MCF 10A (cell line): ENCODE measurements at regions not wholly inside any gene's neighbourhood (a gene's known extent, or its start where the extent isn't known, plus 50 kb on each side); places are given as distances from the start of the nearest gene placed in this dataset.

Experiments
- BruUV-seq: library from RNA; stranded (reverse); fragments of 400-500 nt; replicated peaks from 2 replicates; lab custom pipeline; 2021; lab: Mats Ljungman, UMichigan
- CTCF ChIA-PET: fragments of 300-600 bp; sonication (Branson Sonifier 250); formaldehyde crosslinking; extraction: SDS; loops from one replicate; lab custom pipeline; 2021; ENCODE audit warnings: antibody characterized with exemption, inconsistent platforms; lab: Yijun Ruan, JAX
- POLR2A ChIA-PET: fragments of 300-600, 350-650 bp; sonication (Branson Sonifier 250); formaldehyde crosslinking; extraction: SDS; loops from one replicate; lab custom pipeline; 2020; ENCODE audit warnings: antibody characterized with exemption, inconsistent platforms; lab: Yijun Ruan, JAX
- DNase-seq: peaks from one replicate; pipeline ENCODE4 v3.0.0-alpha.2; 2018; ENCODE audit not compliant: unreplicated experiment
- H3K27ac Mint-ChIP-seq: one replicate; pipeline ENCODE4 v1.8.0; 2022; ENCODE audit warnings: mild to moderate bottlenecking, low read depth, mixed read lengths; ENCODE audit not compliant: unreplicated experiment
- H3K27me3 Mint-ChIP-seq: one replicate; pipeline ENCODE4 v1.8.0; 2022; ENCODE audit warnings: mixed read lengths; ENCODE audit not compliant: insufficient read depth, unreplicated experiment
- H3K36me3 Mint-ChIP-seq: one replicate; pipeline ENCODE4 v1.8.0; 2022; ENCODE audit warnings: mild to moderate bottlenecking, moderate library complexity, mixed read lengths; ENCODE audit not compliant: insufficient read depth, unreplicated experiment
- H3K4me1 Mint-ChIP-seq: one replicate; pipeline ENCODE4 v1.8.0; 2022; ENCODE audit warnings: mixed read lengths; ENCODE audit not compliant: insufficient read depth, unreplicated experiment
- H3K4me3 Mint-ChIP-seq: one replicate; pipeline ENCODE4 v1.8.0; 2022; ENCODE audit warnings: mild to moderate bottlenecking, moderate library complexity, mixed read lengths; ENCODE audit not compliant: unreplicated experiment
- H3K9me3 Mint-ChIP-seq: one replicate; pipeline ENCODE4 v1.8.0; 2022; ENCODE audit warnings: mixed read lengths; ENCODE audit not compliant: unreplicated experiment
- intact Hi-C: fragments of 100-400 bp; cut with micrococcal nuclease; formaldehyde crosslinking; loops from 2 replicates; pipeline ENCODE4 v1.14.1; 2022
- TF ChIP-seq, protein P1 (sequence below): fragments of 200-600 bp; IDR thresholded peaks from one replicate; pipeline ENCODE4 v1.8.0; 2022; ENCODE audit warnings: antibody characterized with exemption, mild to moderate bottlenecking; ENCODE audit not compliant: unreplicated experiment

DNA sequence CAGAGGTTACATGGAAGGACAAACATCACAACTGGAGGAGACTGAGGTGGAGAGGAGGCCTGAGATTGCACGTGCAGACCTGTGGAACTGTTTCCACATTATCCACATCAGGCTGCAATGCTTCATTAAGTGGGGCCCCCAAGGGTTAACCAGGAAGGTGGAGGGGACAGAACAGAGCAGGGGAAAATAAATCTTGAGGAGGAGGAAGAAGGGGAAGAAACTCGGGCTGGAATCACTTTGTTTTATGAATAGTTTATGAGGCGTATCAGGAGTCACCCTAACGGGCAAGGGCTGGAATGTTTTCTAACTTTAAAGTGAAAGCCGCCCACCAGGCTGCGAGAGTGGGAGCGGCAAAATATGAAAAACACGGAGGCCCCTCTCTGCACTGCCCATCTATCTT, 154.9 kb downstream of the WNT5A start:
- no peak for DNase-seq
- Mint-ChIP-seq H3K27me3 (no peaks in the 10 kb centered on the region), H3K27ac (no peak overlapping the region), H3K4me3 (no peak overlapping the region), H3K36me3 (no peaks in the 10 kb centered on the region), H3K4me1 (peaks cover 29% of the 10 kb centered on the region), H3K9me3 (no peaks in the 10 kb centered on the region)
- ChIA-PET POLR2A (interaction anchor here (0.7 kb wide), 1 partner anchor 383 kb away, joined by 3 read pairs; no protein-coding TSS in a partner anchor), CTCF (interaction anchor here (0.7 kb wide), 1 partner anchor 16 kb away, joined by 4 read pairs; no protein-coding TSS in a partner anchor)
- intact Hi-C loops: loop anchor here (5.0 to 10.0 kb wide), 4 partner anchors 135 to 447 kb away; no protein-coding TSS in a partner anchor
- TF ChIP-seq, protein P1, sequence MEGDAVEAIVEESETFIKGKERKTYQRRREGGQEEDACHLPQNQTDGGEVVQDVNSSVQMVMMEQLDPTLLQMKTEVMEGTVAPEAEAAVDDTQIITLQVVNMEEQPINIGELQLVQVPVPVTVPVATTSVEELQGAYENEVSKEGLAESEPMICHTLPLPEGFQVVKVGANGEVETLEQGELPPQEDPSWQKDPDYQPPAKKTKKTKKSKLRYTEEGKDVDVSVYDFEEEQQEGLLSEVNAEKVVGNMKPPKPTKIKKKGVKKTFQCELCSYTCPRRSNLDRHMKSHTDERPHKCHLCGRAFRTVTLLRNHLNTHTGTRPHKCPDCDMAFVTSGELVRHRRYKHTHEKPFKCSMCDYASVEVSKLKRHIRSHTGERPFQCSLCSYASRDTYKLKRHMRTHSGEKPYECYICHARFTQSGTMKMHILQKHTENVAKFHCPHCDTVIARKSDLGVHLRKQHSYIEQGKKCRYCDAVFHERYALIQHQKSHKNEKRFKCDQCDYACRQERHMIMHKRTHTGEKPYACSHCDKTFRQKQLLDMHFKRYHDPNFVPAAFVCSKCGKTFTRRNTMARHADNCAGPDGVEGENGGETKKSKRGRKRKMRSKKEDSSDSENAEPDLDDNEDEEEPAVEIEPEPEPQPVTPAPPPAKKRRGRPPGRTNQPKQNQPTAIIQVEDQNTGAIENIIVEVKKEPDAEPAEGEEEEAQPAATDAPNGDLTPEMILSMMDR: no peak
- no TSS peak for BruUV-seq

DNA sequence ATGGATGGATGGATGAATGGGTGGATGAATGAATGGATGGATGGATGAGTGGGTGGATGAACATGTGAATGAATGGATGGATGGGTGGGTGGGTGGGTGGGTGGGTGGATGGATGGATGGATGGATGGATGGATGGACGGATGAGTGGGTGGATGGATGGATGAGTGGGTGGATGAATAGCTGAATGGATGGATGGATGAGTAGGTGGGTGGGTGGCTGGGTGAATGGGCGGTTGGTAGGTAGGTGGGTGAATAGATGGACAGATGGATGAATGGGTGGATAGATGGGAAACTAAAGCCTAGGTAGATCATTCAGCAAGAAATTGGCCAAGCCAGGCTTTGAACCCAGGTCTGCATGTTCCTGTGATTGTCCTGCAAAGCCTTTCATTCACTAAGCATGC, 155.6 kb downstream of the WNT5A start:
- no peaks in the 10 kb centered on the region for H3K36me3 Mint-ChIP-seq
- no peak for DNase-seq
- ChIA-PET CTCF (no interaction called here), POLR2A (no interaction called here)
- intact Hi-C loops: loop anchor here (2.0 to 10.0 kb wide), 5 partner anchors 136 to 447 kb away; no protein-coding TSS in a partner anchor
- TF ChIP-seq, protein P1: no peak
- peaks cover 34% of the 10 kb centered on the region for H3K4me1 Mint-ChIP-seq
- H3K4me3 Mint-ChIP-seq: no peak overlapping the region
- no peaks in the 10 kb centered on the region for H3K27me3 Mint-ChIP-seq
- BruUV-seq: no TSS peak
- peak overlapping the region; percentile 93 for H3K27ac Mint-ChIP-seq
- peaks cover 5% of the 10 kb centered on the region for H3K9me3 Mint-ChIP-seq

DNA sequence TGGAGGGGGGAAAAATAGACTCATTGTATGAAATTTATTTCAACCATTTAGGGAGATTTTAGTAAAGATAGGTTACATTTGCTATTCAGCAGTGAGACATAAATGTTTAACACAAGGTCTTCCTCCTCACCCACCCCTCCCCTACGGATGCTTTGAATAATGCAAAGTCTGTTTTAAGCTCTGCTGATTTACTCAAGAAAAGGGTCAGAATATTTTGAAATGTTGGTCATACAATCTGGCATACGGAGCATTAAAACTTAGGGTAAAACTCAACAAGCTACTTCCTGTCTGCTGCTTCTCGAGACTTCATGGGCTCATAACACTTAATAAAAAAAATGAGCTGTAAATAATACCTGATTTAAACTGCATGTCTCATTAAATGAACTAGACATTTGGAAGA, 156.3 kb downstream of the WNT5A start:
- ChIA-PET CTCF (interaction anchor here (0.6 to 1.6 kb wide), 4 partner anchors 17 to 461 kb away, joined by 3 to 6 read pairs (median 4); no protein-coding TSS in a partner anchor), POLR2A (interaction anchor here (0.6 to 1.5 kb wide), 4 partner anchors 10 to 374 kb away, joined by 3 to 5 read pairs (median 4); no protein-coding TSS in a partner anchor)
- Mint-ChIP-seq H3K4me1 (peaks cover 35% of the 10 kb centered on the region), H3K27ac (peak overlapping the region; percentile 93), H3K36me3 (no peaks in the 10 kb centered on the region), H3K9me3 (peaks cover 5% of the 10 kb centered on the region), H3K27me3 (no peaks in the 10 kb centered on the region), H3K4me3 (no peak overlapping the region)
- TF ChIP-seq, protein P1: no peak
- BruUV-seq: no TSS peak
- DNase-seq: no peak
- intact Hi-C loops: loop anchor here (2.0 to 10.0 kb wide), 5 partner anchors 137 to 446 kb away; no protein-coding TSS in a partner anchor

DNA sequence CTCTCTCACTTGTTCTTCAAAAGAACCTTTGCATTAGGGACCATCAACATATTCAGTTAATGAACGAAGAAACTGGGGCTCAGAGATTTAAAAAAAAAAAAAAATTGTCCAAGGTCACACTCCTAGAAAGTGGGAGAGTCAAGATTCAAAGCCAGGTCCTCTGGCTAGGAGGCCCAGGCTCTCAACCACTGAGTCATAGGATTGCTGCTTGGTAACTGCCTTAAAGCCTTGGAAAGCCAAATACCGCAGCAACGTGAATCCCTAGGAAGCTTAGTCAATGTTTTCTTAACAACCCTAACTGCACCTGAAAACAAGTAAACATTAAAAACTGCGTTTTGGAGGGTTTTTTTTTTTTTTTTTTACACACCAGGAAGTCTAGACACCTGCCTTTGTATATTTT, 156.8 kb downstream of the WNT5A start:
- Mint-ChIP-seq H3K4me1 (peaks cover 35% of the 10 kb centered on the region), H3K36me3 (no peaks in the 10 kb centered on the region), H3K27ac (peak overlapping the region; percentile 93), H3K27me3 (no peaks in the 10 kb centered on the region), H3K4me3 (no peak overlapping the region), H3K9me3 (peaks cover 5% of the 10 kb centered on the region)
- TF ChIP-seq, protein P1: no peak
- BruUV-seq: no TSS peak
- intact Hi-C loops: loop anchor here (2.0 to 10.0 kb wide), 5 partner anchors 137 to 446 kb away; no protein-coding TSS in a partner anchor
- ChIA-PET CTCF (interaction anchor here (0.6 to 1.6 kb wide), 6 partner anchors 17 to 659 kb away, joined by 3 to 6 read pairs (median 4); no protein-coding TSS in a partner anchor), POLR2A (interaction anchor here (0.6 to 1.5 kb wide), 4 partner anchors 10 to 373 kb away, joined by 3 to 5 read pairs (median 4); no protein-coding TSS in a partner anchor)
- peak; percentile 92 for DNase-seq
